ENCODE measurements at regions not wholly inside any gene's neighbourhood (a gene's known extent, or its start where the extent isn't known, plus 50 kb on each side); places are given as distances from the start of the nearest gene placed in this dataset.

GRCh38 chr3:159789017-159789416 is 199.6 kb upstream of the IL12A start:
- no peak overlapping the region for H3K4me3 ChIP-seq (ENCODE audit: low read length)
- no peak for DNase-seq (ENCODE audit: low read depth)
- no peak for TF ChIP-seq CTCF (conservative IDR thresholded peaks at IDR 0.05; ENCODE audit: low read depth, low read length)

GRCh38 chr3:159789742-159790635 is 198.6 kb upstream of the IL12A start:
- DNase-seq (ENCODE audit: low read depth) = no peak
- no peak for TF ChIP-seq CTCF (conservative IDR thresholded peaks at IDR 0.05; ENCODE audit: low read depth, low read length)
- no peak overlapping the region for H3K4me3 ChIP-seq (ENCODE audit: low read length)

GRCh38 chr3:159791336-159791735 is 197.3 kb upstream of the IL12A start:
- DNase-seq (ENCODE audit: low read depth) = no peak
- no peak overlapping the region for H3K4me3 ChIP-seq (ENCODE audit: low read length)
- no peak for TF ChIP-seq CTCF (conservative IDR thresholded peaks at IDR 0.05; ENCODE audit: low read depth, low read length)

GRCh38 chr3:159792070-159792469 is 196.6 kb upstream of the IL12A start:
- no peak for DNase-seq (ENCODE audit: low read depth)
- no peak for TF ChIP-seq CTCF (conservative IDR thresholded peaks at IDR 0.05; ENCODE audit: low read depth, low read length)
- no peak overlapping the region for H3K4me3 ChIP-seq (ENCODE audit: low read length)

GRCh38 chr3:159795042-159795441 is 193.6 kb upstream of the IL12A start:
- DNase-seq (ENCODE audit: low read depth) = no peak
- no peak for TF ChIP-seq CTCF (conservative IDR thresholded peaks at IDR 0.05; ENCODE audit: low read depth, low read length)
- no peak overlapping the region for H3K4me3 ChIP-seq (ENCODE audit: low read length)

GRCh38 chr3:159795681-159796175 is 192.9 kb upstream of the IL12A start:
- no peak for DNase-seq (ENCODE audit: low read depth)
- TF ChIP-seq CTCF (conservative IDR thresholded peaks at IDR 0.05; ENCODE audit: low read depth, low read length) = no peak
- H3K4me3 ChIP-seq (ENCODE audit: low read length) = no peak overlapping the region

- H3K4me3 ChIP-seq (ENCODE audit: low read length) = no peak overlapping the region
- no peak for TF ChIP-seq CTCF (conservative IDR thresholded peaks at IDR 0.05; ENCODE audit: low read depth, low read length)
- DNase-seq (ENCODE audit: low read depth) = no peak
Observed at GRCh38 chr3:159796226-159796625, 192.4 kb upstream of the IL12A start.
